Right atrium auricular region (tissue), 2 donors: ENCODE measurements at regions not wholly inside any gene's neighbourhood (a gene's known extent, or its start where the extent isn't known, plus 50 kb on each side); places are given as distances from the start of the nearest gene placed in this dataset.

ENCODE experiments used
- DNase-seq: peaks from one replicate; pipeline ENCODE4 v3.0.0-alpha.2; 2019; ENCODE audit warnings: low spot score
- H3K27ac ChIP-seq, 2 donors: fragments of 200-600 bp; sonication (generic); 1 replicate in 1 of 2; 2 replicates in 1 of 2; pipeline ENCODE4 v1.5.1; 2016 to 2019
- H3K27me3 ChIP-seq, 2 donors: fragments of 200-600 bp; sonication (generic); one replicate each; pipeline versions ENCODE4 v1.5.1 to v1.6.0; 2017 to 2019
- H3K36me3 ChIP-seq: fragments of 200-600 bp; sonication (generic); one replicate; pipeline ENCODE4 v1.5.1; 2016
- H3K4me1 ChIP-seq, 2 donors: fragments of 200-600 bp; sonication (generic); one replicate each; pipeline versions ENCODE4 v1.5.1 to v1.6.0; 2017 to 2019
- H3K4me3 ChIP-seq, 2 donors: fragments of 200-600 bp; sonication (generic); 1 replicate in 1 of 2; 2 replicates in 1 of 2; pipeline ENCODE4 v1.5.1; 2017 to 2019; ENCODE audit warnings: mild to moderate bottlenecking in 1 of 2, moderate library complexity in 1 of 2
- H3K9me3 ChIP-seq, 2 donors: fragments of 200-600 bp; sonication (generic); one replicate each; pipeline ENCODE4 v1.5.1; 2019
- CTCF ChIP-seq, 2 donors: fragments of 200-600 bp; sonication (generic); IDR thresholded peaks; one replicate each; pipeline ENCODE4 v1.5.1; 2019; ENCODE audit warnings: antibody characterized with exemption in 2 of 2

GRCh38 chr12:28955931-28956330 lies 193.1 kb upstream of the FAR2 start:
- no peak overlapping the region for H3K4me3 ChIP-seq
- H3K4me1 ChIP-seq: peaks cover 0 to 3% of the 10 kb centered on the region in 2 donors
- H3K27ac ChIP-seq: no peak overlapping the region
- no peaks in the 10 kb centered on the region for H3K36me3 ChIP-seq
- no peak for DNase-seq
- H3K9me3 ChIP-seq: peaks cover 0 to 5% of the 10 kb centered on the region in 2 donors
- TF ChIP-seq CTCF (IDR thresholded peaks at IDR 0.05): no peak
- no peaks in the 10 kb centered on the region for H3K27me3 ChIP-seq

- no peak for DNase-seq
- H3K27ac ChIP-seq: no peak overlapping the region
- H3K36me3 ChIP-seq: no peaks in the 10 kb centered on the region
- TF ChIP-seq CTCF (IDR thresholded peaks at IDR 0.05): no peak
- H3K4me1 ChIP-seq: peaks cover 0 to 15% of the 10 kb centered on the region in 2 donors
- peaks cover 0 to 5% of the 10 kb centered on the region in 2 donors for H3K9me3 ChIP-seq
- no peak overlapping the region for H3K4me3 ChIP-seq
- H3K27me3 ChIP-seq: no peaks in the 10 kb centered on the region
Observed at GRCh38 chr12:28958553-28959195, 190.4 kb upstream of the FAR2 start.

DNA sequence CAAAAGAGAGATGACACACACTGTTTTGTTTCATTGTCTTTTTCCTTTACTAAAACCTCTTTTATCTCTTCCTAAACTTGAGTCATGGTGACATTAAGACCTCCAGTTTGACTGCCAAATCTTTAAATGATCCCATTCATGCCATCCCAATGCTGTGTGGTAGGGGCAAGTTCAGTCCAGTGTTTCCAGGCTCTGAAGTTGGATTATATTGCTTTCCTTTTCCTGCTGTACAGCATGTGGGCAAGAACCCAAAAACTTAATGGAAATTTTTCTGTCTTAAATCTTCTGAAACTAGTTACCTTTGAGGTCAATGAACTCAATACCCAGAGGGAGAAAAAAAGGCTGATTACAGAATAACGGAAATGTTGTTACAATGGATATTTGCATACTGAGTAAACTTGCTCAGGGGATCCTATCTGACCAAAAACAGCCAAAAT lies 187.1 kb upstream of the FAR2 start:
- no peak for DNase-seq
- Histone ChIP-seq H3K9me3 (peaks cover 0 to 5% of the 10 kb centered on the region in 2 donors), H3K36me3 (no peaks in the 10 kb centered on the region), H3K27me3 (no peaks in the 10 kb centered on the region), H3K4me1 (peaks cover 0 to 31% of the 10 kb centered on the region in 2 donors), H3K4me3 (no peak overlapping the region), H3K27ac (no peak overlapping the region)
- TF ChIP-seq CTCF (IDR thresholded peaks at IDR 0.05): no peak

DNA sequence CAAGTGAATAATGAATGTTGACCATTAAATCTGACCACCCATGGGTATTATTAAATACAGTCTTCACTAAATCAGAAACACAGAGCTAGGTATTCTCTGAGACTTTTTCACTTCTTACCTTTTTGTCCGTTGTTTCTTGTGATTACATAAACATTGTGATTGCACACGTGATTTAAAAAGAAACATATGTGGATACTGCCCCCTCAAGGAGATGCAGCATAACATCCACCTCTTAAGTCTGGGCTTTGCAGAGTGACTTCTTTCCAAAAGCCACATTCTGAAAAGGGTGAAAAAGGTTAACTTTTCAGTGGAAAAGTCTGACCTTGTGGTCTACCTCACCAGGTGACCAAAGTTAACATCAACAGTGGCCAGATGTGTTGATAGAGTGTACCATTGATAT lies 185.5 kb upstream of the FAR2 start:
- peak in 1 of 2 donors; percentile 43 for TF ChIP-seq CTCF (IDR thresholded peaks at IDR 0.05)
- H3K27ac ChIP-seq: no peak overlapping the region
- no peaks in the 10 kb centered on the region for H3K27me3 ChIP-seq
- peaks cover 0 to 31% of the 10 kb centered on the region in 2 donors for H3K4me1 ChIP-seq
- H3K9me3 ChIP-seq: peaks cover 0 to 5% of the 10 kb centered on the region in 2 donors
- H3K36me3 ChIP-seq: no peaks in the 10 kb centered on the region
- no peak overlapping the region for H3K4me3 ChIP-seq
- no peak for DNase-seq

GRCh38 chr12:28966046-28966780 lies 182.9 kb upstream of the FAR2 start:
- Histone ChIP-seq H3K27ac (peak overlapping the region; percentile 7 to 21), H3K36me3 (no peaks in the 10 kb centered on the region), H3K9me3 (no peaks in the 10 kb centered on the region), H3K4me1 (peaks cover 0 to 31% of the 10 kb centered on the region in 2 donors), H3K27me3 (no peaks in the 10 kb centered on the region), H3K4me3 (no peak overlapping the region)
- no peak for TF ChIP-seq CTCF (IDR thresholded peaks at IDR 0.05)
- no peak for DNase-seq
